ENCODE measurements at regions not wholly inside any gene's neighbourhood (a gene's known extent, or its start where the extent isn't known, plus 50 kb on each side); places are given as distances from the start of the nearest gene placed in this dataset.

DNA sequence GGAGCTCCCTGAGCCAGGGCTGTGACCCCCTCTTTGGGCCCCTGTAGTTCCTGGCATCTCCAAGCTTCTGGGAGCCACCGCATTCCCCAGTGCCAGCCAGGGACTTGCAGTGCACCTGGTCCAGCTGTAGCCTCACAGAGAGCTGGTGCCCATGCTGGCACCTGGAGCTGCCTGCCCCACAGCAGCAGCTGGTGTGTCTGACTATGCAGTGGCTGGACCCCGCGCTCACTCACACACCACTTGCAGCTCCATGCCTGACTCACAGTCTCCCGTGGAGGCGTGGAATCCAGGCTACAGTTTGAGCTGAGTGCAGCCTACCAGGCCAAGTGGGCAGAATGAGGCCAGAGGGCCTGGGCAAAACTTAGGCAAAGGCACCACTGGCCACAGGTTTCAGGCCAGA, 102.2 kb upstream of the NAMPT start:
- DNase-seq (ENCODE audit: low read depth) (no peak), FAIRE-seq (no peak)
- H3K4me3 ChIP-seq (ENCODE audit: low read depth, low read length) = no peak overlapping the region
- H3K27me3 ChIP-seq (ENCODE audit: control insufficient read depth, insufficient read depth, low read length) = no peaks in the 10 kb centered on the region
- TF ChIP-seq, protein P1, sequence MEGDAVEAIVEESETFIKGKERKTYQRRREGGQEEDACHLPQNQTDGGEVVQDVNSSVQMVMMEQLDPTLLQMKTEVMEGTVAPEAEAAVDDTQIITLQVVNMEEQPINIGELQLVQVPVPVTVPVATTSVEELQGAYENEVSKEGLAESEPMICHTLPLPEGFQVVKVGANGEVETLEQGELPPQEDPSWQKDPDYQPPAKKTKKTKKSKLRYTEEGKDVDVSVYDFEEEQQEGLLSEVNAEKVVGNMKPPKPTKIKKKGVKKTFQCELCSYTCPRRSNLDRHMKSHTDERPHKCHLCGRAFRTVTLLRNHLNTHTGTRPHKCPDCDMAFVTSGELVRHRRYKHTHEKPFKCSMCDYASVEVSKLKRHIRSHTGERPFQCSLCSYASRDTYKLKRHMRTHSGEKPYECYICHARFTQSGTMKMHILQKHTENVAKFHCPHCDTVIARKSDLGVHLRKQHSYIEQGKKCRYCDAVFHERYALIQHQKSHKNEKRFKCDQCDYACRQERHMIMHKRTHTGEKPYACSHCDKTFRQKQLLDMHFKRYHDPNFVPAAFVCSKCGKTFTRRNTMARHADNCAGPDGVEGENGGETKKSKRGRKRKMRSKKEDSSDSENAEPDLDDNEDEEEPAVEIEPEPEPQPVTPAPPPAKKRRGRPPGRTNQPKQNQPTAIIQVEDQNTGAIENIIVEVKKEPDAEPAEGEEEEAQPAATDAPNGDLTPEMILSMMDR (IDR thresholded peaks at IDR 0.05; ENCODE audit: insufficient read depth, low read length, severe bottlenecking) = no peak
- no peaks in the 10 kb centered on the region for H3K36me3 ChIP-seq (ENCODE audit: control insufficient read depth, insufficient read depth, low read length)

DNA sequence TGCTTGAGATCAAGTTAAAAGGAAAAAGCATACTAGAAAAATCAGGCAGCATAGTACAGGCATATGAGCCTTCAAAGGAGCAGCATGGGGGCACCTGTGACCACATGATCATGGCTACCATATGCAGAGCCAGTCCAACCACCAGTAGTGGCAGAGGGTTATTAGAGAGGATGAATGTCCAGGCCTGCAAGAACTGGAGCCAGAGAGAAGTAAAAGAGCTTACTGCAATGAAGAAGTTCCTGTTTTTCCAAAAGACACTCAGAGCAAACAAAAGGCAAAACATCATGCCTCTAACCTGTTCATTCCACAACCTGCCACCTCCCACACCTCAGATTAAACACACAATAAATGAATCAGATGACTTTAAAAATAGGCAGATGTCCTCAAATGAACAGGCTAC, 99.6 kb upstream of the NAMPT start:
- H3K27me3 ChIP-seq (ENCODE audit: control insufficient read depth, insufficient read depth, low read length) = no peaks in the 10 kb centered on the region
- DNase-seq (ENCODE audit: low read depth) (peak; percentile 33), FAIRE-seq (peak; percentile 77)
- TF ChIP-seq, protein P1 (IDR thresholded peaks at IDR 0.05; ENCODE audit: insufficient read depth, low read length, severe bottlenecking) = no peak
- no peak overlapping the region for H3K4me3 ChIP-seq (ENCODE audit: low read depth, low read length)
- H3K36me3 ChIP-seq (ENCODE audit: control insufficient read depth, insufficient read depth, low read length) = no peaks in the 10 kb centered on the region

DNA sequence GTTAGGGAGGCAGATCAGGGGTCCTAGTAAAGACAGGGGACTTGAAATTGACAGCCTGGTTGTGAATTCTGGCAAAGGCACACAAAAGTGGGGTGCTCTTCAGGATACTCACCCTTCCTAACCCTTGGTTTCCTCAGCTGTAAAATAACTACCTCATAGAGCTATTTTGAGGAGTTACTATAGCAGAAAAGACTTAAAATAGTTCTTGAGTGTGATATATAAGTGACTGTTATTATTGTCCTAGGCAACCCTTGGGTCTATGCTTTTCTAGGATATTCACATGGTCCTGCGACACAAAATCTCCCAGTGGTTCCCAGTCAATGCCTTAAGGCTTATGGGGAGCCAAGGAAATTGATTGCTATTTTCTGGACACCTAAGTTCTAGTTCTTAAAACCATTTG, 98.1 kb upstream of the NAMPT start:
- FAIRE-seq = no peak
- Histone ChIP-seq H3K27me3 (ENCODE audit: control insufficient read depth, insufficient read depth, low read length) (no peaks in the 10 kb centered on the region), H3K4me3 (ENCODE audit: low read depth, low read length) (no peak overlapping the region), H3K36me3 (ENCODE audit: control insufficient read depth, insufficient read depth, low read length) (no peaks in the 10 kb centered on the region)
- TF ChIP-seq, protein P1 (IDR thresholded peaks at IDR 0.05; ENCODE audit: insufficient read depth, low read length, severe bottlenecking) = no peak
- DNase-seq (ENCODE audit: low read depth) = no peak

DNA sequence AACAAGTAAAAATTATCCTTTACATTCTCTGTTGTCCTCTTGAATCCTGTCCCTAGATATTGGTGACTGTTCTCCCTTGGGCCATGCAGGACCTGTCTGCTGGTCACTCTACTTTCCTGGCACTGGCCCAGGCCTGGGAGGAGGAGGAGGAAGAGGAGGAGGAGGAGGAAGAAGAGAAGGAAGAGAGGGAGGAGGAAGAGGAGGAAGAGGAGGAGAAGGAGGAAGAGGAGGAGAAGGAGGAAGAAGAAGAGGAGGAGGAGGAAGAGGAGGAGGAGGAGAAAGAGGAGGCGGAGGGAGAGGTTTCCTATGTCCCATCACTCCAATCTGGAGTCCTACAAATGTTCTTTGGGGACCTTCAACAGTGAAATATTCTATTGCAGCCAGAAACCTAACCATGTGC, 97.3 kb upstream of the NAMPT start:
- TF ChIP-seq, protein P1 (IDR thresholded peaks at IDR 0.05; ENCODE audit: insufficient read depth, low read length, severe bottlenecking) = no peak
- DNase-seq (ENCODE audit: low read depth) = no peak
- Histone ChIP-seq H3K4me3 (ENCODE audit: low read depth, low read length) (no peak overlapping the region), H3K36me3 (ENCODE audit: control insufficient read depth, insufficient read depth, low read length) (no peaks in the 10 kb centered on the region), H3K27me3 (ENCODE audit: control insufficient read depth, insufficient read depth, low read length) (no peaks in the 10 kb centered on the region)
- no peak for FAIRE-seq

DNA sequence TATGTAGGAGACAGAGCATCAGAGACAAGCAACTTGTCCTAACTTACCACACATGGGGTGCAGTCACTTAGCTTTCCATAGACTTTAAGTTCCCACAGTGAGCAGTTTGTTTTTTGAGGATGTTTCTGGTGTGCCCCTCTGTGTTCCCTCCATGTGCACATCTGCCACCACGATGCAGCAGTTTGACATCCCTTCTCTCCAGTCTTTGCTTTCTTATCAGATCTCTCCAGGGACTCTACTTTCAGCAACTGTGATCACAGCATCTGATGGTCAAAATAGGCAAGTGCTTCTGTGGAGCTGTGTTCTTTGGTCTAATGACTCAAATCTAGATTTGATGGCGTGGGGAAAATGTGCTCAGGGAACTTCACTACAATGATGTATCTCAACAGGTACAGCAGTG, 96.5 kb upstream of the NAMPT start:
- Histone ChIP-seq H3K36me3 (ENCODE audit: control insufficient read depth, insufficient read depth, low read length) (no peaks in the 10 kb centered on the region), H3K4me3 (ENCODE audit: low read depth, low read length) (no peak overlapping the region), H3K27me3 (ENCODE audit: control insufficient read depth, insufficient read depth, low read length) (no peaks in the 10 kb centered on the region)
- DNase-seq (ENCODE audit: low read depth) (no peak), FAIRE-seq (no peak)
- TF ChIP-seq, protein P1 (IDR thresholded peaks at IDR 0.05; ENCODE audit: insufficient read depth, low read length, severe bottlenecking) = no peak

DNA sequence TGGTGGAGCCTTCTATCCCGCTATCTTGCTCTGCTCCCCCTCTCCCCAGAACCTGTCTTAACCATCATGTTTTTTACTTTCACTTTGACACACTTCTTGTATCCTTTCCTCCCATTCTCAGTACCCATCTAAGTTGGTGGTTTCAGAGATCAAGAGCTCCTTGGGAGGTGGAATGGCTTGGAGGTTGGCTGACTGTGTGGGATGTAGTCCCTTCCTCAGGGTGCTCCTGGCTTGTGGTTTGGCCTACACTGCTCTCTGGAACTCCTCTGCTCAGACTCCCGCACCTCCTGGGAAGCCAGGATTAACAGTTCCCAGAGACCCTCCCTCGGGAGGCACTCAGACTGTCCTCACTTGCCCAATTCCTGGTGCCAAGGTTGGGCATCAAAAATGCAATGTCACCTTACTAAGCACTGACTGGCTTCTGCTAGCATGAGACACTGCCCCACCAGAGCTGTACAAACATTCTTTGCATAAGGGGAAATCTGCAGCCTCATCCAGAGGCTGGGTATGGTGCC, 93.1 kb upstream of the NAMPT start:
- DNase-seq (ENCODE audit: low read depth) (no peak), FAIRE-seq (peak; percentile 50)
- TF ChIP-seq, protein P1 (IDR thresholded peaks at IDR 0.05; ENCODE audit: insufficient read depth, low read length, severe bottlenecking) = no peak

More for the DNA sequence above, 93.1 kb upstream of the NAMPT start:
- no peak overlapping the region for H3K4me3 ChIP-seq (ENCODE audit: low read depth, low read length)
- no peaks in the 10 kb centered on the region for H3K36me3 ChIP-seq (ENCODE audit: control insufficient read depth, insufficient read depth, low read length)
- no peaks in the 10 kb centered on the region for H3K27me3 ChIP-seq (ENCODE audit: control insufficient read depth, insufficient read depth, low read length)
